ENCODE measurements at regions not wholly inside any gene's neighbourhood (a gene's known extent, or its start where the extent isn't known, plus 50 kb on each side); places are given as distances from the start of the nearest gene placed in this dataset.
A peak's percentile ranks its signal among the peaks of the same experiment; 100 is the strongest.
"Not testable (repeated sequence)": the region's sequence is repeated elsewhere in the genome, so short reads cannot be mapped to it uniquely, and the experiment has no call there.

DNA sequence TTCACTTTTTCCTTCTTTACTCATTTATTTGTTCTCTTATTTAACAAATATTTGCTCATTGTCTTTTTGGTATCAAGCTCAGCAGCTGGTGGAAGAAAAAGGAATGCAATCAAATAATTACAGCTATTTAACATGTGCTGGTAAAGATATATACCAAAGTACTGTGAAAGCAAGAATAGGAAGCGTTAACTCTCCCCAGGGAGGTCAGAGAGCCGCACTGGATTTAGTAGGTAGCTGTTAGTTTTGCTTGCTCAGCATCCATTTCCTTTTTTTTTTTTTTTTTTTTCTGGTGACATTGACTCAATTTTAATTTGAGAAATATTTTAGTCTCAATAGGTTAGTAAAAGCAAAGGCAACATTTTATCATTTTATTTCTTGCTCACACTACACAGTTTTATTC is 308.5 kb upstream of the MDFIC2 start:
- DNase-seq: no peak

DNA sequence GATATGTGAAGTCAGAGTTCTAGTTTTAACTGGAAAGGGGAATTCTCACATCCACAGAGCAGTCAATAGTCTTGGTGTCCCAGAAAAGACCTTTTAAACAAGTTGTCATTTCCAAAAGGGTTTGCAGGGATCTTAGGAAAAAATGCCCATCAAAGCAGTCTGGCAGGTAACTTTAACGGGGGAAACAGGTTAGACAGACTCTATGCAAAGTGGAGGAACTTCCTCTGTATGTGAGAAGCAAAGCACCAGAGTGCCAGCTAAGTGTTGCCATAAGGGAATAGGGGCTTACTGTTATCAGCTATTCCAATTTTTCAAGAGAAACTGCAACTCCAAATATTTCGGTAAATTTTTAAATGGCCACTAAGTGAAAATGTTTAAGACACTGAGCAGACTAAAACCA is 307.9 kb upstream of the MDFIC2 start:
- DNase-seq: no peak

- DNase-seq: no peak
Observed at GRCh38 chr3:70618151-70618550, 305.7 kb upstream of the MDFIC2 start.

GRCh38 chr3:70617349-70617748 is 304.9 kb upstream of the MDFIC2 start:
- not testable (repeated sequence) for DNase-seq

- DNase-seq: no peak
Observed at GRCh38 chr3:70615286-70615685, 302.8 kb upstream of the MDFIC2 start.

DNA sequence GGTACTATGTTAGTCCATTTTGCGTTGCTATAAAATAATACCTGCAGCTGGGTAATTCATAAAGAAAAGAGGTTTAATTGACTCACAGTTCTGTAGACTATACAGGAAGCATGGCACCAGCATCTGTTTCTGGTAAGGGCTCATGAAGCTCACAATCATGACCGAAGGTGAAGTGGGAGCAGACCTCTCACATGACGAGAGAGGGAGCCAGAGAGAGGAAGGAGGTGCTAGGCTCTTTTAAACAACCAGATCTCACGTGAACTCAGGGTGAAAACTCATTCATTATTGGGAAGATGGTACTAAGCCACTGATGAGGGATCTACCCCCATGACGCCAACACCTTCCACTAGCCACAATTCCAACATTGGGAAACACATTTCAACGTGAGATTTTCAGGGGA is 301.7 kb upstream of the MDFIC2 start:
- peak; percentile 3 for DNase-seq

DNA sequence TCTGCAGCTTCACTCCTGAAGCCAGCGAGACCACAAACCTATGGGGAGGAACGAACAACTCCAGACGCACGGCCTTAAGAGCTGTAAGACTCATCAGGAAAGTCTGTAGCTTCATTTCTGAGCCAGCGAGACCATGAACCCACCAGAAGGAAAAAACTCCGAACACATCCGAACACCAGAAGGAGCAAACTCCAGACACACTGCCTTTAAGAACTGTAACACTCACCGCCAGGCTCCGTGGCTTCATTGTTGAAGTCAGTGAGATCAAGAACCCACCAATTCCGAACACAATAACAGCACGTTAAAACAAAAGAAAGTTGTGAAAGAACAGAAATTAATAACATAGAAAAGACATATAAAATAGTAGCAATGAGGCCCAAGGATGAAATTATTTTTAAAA is 300.5 kb upstream of the MDFIC2 start:
- DNase-seq: no peak

DNA sequence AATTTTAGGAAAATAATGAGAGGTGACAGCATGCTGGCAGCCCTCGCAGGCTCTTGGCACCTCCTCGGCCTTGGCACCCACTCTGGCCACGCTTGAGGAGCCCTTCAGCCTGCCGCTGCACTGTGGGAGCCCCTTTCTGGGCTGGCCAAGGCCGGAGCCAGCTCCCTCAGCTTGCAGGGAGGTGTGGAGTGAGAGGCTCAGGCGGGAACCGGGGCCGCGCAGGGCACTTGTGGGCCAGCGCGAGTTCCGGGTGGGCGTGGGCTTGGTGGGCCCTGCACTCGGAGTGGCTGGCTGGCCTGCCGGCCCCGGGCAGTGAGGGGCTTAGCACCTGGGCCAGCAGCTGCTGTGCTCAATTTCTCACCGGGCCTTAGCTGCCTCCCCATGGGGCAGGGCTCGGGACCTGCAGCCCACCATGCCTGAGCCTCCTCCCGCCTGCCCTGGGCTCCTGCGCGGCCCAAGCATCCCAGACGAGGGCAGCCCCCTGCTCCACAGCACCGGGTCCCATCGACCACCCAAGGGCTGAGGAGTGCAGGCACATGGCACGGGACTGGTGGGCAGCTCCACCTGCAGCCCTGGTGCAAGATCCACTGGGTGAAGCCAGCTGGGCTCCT is 299.3 kb upstream of the MDFIC2 start:
- not testable (repeated sequence) for DNase-seq

GRCh38 chr3:70608434-70608833 is 296.0 kb upstream of the MDFIC2 start:
- DNase-seq: no peak

GRCh38 chr3:70607469-70607868 is 295.0 kb upstream of the MDFIC2 start:
- DNase-seq: no peak

DNA sequence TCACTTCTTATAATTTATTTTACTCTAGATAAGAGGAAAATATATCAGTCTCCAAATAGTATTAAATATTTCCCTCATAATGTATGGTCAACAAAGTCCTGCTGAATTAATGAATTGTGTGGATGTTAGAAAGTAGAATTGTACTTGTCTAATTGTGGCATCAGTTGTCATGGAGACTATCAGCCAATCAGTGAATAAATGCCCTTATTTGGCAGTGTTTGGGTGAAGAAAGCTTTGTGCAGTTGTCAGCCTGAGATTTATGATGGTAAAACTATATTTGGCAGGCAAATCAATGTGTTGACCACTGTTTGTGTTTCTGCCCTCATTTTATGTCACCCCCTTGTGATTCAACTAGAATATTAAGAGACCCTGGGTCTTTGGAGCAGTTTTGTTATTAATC is 293.6 kb upstream of the MDFIC2 start:
- peak; percentile 7 for DNase-seq

GRCh38 chr3:70603103-70603502 is 290.7 kb upstream of the MDFIC2 start:
- no peak for DNase-seq

- no peak for DNase-seq
Observed at GRCh38 chr3:70597312-70597711, 284.9 kb upstream of the MDFIC2 start.

- DNase-seq: no peak
Observed at GRCh38 chr3:70583682-70584081, 271.2 kb upstream of the MDFIC2 start.

DNA sequence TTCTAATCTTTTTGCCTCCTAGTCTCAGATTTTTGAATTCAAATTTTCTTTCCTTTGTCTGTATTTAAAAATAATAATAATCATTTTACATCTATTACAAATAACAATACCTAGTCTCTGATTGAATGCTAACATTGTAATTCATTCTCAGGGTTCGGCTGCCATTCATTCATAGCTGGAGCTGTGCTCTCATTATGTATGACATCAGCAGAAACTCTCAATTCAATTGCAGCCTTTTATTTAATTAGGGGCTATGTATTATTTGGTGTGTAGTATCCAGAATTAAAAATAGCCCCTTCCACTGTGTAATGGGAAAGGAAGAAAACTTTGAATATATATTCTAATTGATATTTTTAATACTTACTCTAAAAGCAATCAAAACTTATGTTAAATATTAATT is 270.4 kb upstream of the MDFIC2 start:
- DNase-seq: no peak

DNA sequence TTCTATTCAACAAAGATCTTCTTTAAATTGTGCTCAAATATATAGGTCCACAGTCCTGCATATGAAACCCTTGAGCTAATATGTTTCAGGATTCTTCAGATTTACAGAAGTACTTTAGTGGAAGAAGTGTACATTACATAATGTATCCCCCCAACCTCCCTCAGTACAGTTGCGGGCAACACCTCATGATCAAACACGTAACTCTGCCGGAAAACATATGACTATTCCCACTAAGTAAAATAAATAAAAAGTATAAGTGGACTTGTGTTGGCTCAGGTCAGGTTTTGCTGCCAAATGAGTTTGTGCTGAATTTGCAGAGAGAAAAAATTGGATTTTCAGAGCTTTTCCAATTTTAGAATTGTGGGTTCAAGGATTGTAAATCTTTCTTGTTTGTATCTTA is 267.6 kb upstream of the MDFIC2 start:
- DNase-seq: no peak

DNA sequence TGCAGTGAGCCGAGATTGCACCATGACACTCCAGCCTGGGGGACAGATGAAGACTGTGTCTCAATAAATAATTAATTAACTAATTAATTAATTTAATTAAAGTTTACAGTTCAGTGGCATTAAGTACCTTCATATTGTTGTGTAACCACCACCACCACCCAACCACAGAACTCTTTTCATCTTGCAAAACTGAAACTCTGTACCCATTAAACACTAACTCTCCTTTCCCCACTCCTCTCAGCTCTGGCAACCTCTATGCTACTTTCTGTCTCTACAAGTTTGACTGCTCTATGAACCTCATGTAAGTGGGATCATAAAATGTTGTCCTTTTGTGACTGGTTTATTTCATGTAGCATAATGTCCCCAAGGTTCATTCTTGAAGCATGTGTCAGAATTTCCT is 259.3 kb upstream of the MDFIC2 start:
- DNase-seq: no peak

- DNase-seq: no peak
Observed at GRCh38 chr3:70570584-70570983, 258.1 kb upstream of the MDFIC2 start.

DNA sequence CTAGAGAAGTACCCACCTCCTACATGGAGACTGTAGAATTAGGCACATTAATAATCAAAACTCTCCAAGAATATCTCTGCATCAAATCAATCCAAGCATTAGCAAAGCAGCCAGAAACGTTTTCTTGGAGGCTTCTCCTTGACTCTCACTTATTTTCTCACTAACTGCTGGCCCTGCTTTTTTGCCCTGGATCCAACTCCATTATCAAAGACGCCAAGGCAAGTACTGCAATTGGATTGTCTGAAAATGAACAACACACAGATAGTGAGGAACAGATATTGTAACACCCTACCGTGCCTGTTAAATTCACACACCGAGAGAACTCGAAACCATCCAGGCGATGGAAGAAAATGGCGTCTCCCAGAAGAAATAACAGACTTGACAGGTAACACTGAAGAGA is 256.2 kb upstream of the MDFIC2 start:
- no peak for DNase-seq

- DNase-seq: peak; percentile 87
Observed at GRCh38 chr3:70565861-70566260, 253.4 kb upstream of the MDFIC2 start.

- DNase-seq: no peak
Observed at GRCh38 chr3:70564552-70564951, 252.1 kb upstream of the MDFIC2 start.

GRCh38 chr3:70561796-70562195 is 249.4 kb upstream of the MDFIC2 start:
- no peak for DNase-seq

- DNase-seq: peak; percentile 63
Observed at GRCh38 chr3:70558956-70559355, 246.5 kb upstream of the MDFIC2 start.

DNA sequence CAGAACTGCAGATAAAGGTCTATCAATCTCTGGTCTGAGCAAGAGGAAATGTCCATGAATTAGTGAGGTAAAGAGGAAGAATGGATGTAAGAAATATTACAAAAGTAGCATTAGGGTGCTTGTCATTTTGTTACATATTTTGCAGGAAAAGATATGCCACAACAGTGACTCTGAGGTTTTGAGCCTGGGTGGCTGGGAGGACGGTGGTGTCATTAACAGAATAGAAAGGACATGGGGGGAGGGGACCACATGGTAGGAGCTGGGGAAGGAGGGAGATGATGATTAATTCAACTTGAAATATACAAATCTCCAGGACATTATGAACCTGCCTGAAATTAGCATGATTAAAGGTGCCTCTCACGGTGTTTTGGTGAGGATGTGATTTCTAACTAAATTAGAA is 245.5 kb upstream of the MDFIC2 start:
- peak; percentile 70 for DNase-seq

DNA sequence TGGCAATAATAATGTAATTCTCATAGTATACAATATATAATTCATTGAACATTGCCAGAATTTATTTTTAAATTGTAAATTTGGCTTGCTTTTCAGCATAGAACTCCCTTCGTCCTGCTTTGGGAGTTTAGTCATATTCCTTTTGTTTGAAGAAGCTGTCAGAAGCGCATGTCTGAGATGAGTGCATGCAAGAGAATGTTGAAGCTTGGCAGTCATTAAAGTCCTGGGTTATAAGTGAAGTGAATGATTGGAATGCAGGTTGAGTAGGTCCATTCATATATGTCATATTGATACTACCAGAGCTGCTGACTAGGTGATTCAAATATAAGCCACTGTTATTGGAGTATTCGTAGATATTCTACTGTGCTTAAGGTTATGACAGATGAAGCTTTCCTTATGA is 243.6 kb upstream of the MDFIC2 start:
- DNase-seq: no peak

- DNase-seq: no peak
Observed at GRCh38 chr3:70554170-70554569, 241.7 kb upstream of the MDFIC2 start.

Data from OCI-M1 (cell line).